ENCODE measurements at regions not wholly inside any gene's neighbourhood (a gene's known extent, or its start where the extent isn't known, plus 50 kb on each side); places are given as distances from the start of the nearest gene placed in this dataset.

GRCh38 chr1:190540366-190540765 lies 62.7 kb upstream of the BRINP3 start:
- no peak for TF ChIP-seq CTCF (IDR thresholded peaks at IDR 0.05; ENCODE audit: low read depth, low read length)
- TF ChIP-seq EZH2phosphoT487 (IDR thresholded peaks at IDR 0.05; ENCODE audit: low read depth), result no peak
